H1 (cell line): ENCODE measurements at regions not wholly inside any gene's neighbourhood (a gene's known extent, or its start where the extent isn't known, plus 50 kb on each side); places are given as distances from the start of the nearest gene placed in this dataset.

ENCODE experiments used
- CTCF ChIA-PET: fragments of 300-600 bp; sonication (Branson Sonifier 250); formaldehyde crosslinking; loops from one replicate; lab custom pipeline; 2021; ENCODE audit not compliant: partially characterized antibody; lab: Charles Lee
- POLR2A ChIA-PET: fragments of 300-600 bp; sonication (Branson Sonifier 250); formaldehyde crosslinking; loops from one replicate; lab custom pipeline; 2021; ENCODE audit warnings: inconsistent platforms; ENCODE audit not compliant: partially characterized antibody; lab: Charles Lee
- DNase-seq, 2 experiments: peaks; one replicate each; pipeline versions ENCODE4 v3.0.0 to v3.0.0-alpha.2; 2010 to 2022; ENCODE audit warnings: low spot score in 2 of 2, low read depth in 1 of 2, mixed read lengths in 1 of 2
- FAIRE-seq: peaks from 2 replicates; lab custom pipeline; 2011; peaks lifted over from hg19 to GRCh38; lab: Jason Lieb, UNC
- H2AFZ ChIP-seq: 2 replicates; pipeline ENCODE4 v1.8.1; 2012; ENCODE audit warnings: low read length, inconsistent platforms
- H2AK5ac ChIP-seq: 2 replicates; pipeline ENCODE4 v1.6.1; 2013; ENCODE audit warnings: low read depth, low read length
- H2BK120ac ChIP-seq: replicated peaks from 2 replicates; pipeline ENCODE3; 2013; ENCODE audit warnings: low read depth, low read length, inconsistent platforms
- H2BK12ac ChIP-seq: 2 replicates; pipeline ENCODE4 v1.6.1; 2013; ENCODE audit warnings: low read depth, low read length
- H2BK15ac ChIP-seq: 2 replicates; pipeline ENCODE4 v1.6.1; 2013; ENCODE audit warnings: low read length
- H2BK20ac ChIP-seq: 2 replicates; pipeline ENCODE4 v1.6.1; 2013; ENCODE audit warnings: low read length
- H2BK5ac ChIP-seq: 2 replicates; pipeline ENCODE4 v1.6.1; 2013; ENCODE audit warnings: low read depth, low read length
- H3K14ac ChIP-seq: 2 replicates; pipeline ENCODE4 v1.6.1; 2013; ENCODE audit warnings: inconsistent platforms; ENCODE audit not compliant: insufficient read length
- H3K18ac ChIP-seq: 2 replicates; pipeline ENCODE4 v1.6.1; 2013; ENCODE audit warnings: low read length; ENCODE audit errors: extremely low read depth
- H3K23ac ChIP-seq: 2 replicates; pipeline ENCODE4 v1.6.1; 2013; ENCODE audit warnings: inconsistent platforms; ENCODE audit not compliant: insufficient read length
- H3K23me2 ChIP-seq: 2 replicates; pipeline ENCODE4 v1.6.1; 2013; ENCODE audit warnings: low read depth, low read length
- H3K27ac ChIP-seq: 2 replicates; pipeline ENCODE4 v1.6.1; 2011; ENCODE audit warnings: low read depth, low read length, inconsistent platforms
- H3K27me3 ChIP-seq, 4 experiments: replicated peaks in 1 of 4; 1 replicate in 1 of 4; 2 replicates in 3 of 4; pipeline versions ENCODE4 v1.6.1 to v1.8.1; 2011 to 2013; ENCODE audit warnings: low read length in 3 of 4, mild to moderate bottlenecking in 3 of 4, inconsistent platforms in 2 of 4, mixed read lengths in 2 of 4, moderate library complexity in 1 of 4; ENCODE audit not compliant: control insufficient read depth in 3 of 4, insufficient read depth in 3 of 4; ENCODE audit errors: extremely low read depth in 1 of 4
- H3K36me3 ChIP-seq, 4 experiments: 2 replicates each; pipeline versions ENCODE4 v1.6.1 to v1.8.1; 2011 to 2013; ENCODE audit warnings: mild to moderate bottlenecking in 4 of 4, low read length in 3 of 4, moderate library complexity in 2 of 4, control low read depth in 1 of 4, inconsistent platforms in 1 of 4; ENCODE audit not compliant: insufficient read depth in 4 of 4, control insufficient read depth in 2 of 4
- H3K4ac ChIP-seq: replicated peaks from 2 replicates; pipeline ENCODE3; 2013; ENCODE audit warnings: low read length, low read depth, mixed read lengths, inconsistent platforms; ENCODE audit not compliant: insufficient read length
- H3K4me1 ChIP-seq, 4 experiments: replicated peaks in 1 of 4; 1 replicate in 1 of 4; 2 replicates in 3 of 4; pipeline versions ENCODE4 v1.6.1 to v1.8.1; 2011 to 2013; ENCODE audit warnings: low read length in 3 of 4, inconsistent platforms in 2 of 4, mixed read lengths in 1 of 4; ENCODE audit not compliant: insufficient read depth in 4 of 4, control insufficient read depth in 3 of 4
- H3K4me2 ChIP-seq, 2 experiments: 2 replicates each; pipeline versions ENCODE4 v1.6.1 to v1.8.1; 2011 to 2013; ENCODE audit warnings: low read depth in 2 of 2, low read length in 2 of 2, control low read depth in 1 of 2, inconsistent platforms in 1 of 2, mild to moderate bottlenecking in 1 of 2; ENCODE audit not compliant: insufficient read depth in 1 of 2
- H3K4me3 ChIP-seq, 4 experiments: fragments of 200-600, 300-600 bp in 1 of 4; sonication (generic), shearing (Covaris generic), sonication (Bioruptor Twin) in 1 of 4; 2 replicates each; pipeline versions ENCODE4 v1.5.1 to v1.8.1; 2011 to 2016; ENCODE audit warnings: low read length in 4 of 4, low read depth in 3 of 4, control low read depth in 2 of 4, inconsistent platforms in 2 of 4, mild to moderate bottlenecking in 2 of 4, mixed read lengths in 1 of 4, moderate library complexity in 1 of 4; ENCODE audit not compliant: insufficient read depth in 2 of 4; ENCODE audit errors: extremely low read depth in 1 of 4
- H3K56ac ChIP-seq: replicated peaks from 2 replicates; pipeline ENCODE3; 2013; ENCODE audit warnings: low read depth, mild to moderate bottlenecking, mixed read lengths, low read length, inconsistent platforms; ENCODE audit not compliant: insufficient read length
- H3K79me1 ChIP-seq: 2 replicates; pipeline ENCODE4 v1.6.1; 2013; ENCODE audit warnings: low read depth, low read length, control low read depth
- H3K79me2 ChIP-seq, 2 experiments: 2 replicates each; pipeline versions ENCODE4 v1.6.1 to v1.8.1; 2012 to 2013; ENCODE audit warnings: low read length in 2 of 2, mild to moderate bottlenecking in 2 of 2, inconsistent platforms in 1 of 2; ENCODE audit not compliant: insufficient read depth in 2 of 2, control insufficient read depth in 1 of 2
- H3K9ac ChIP-seq, 4 experiments: replicated peaks in 1 of 4; 1 replicate in 1 of 4; 2 replicates in 3 of 4; pipeline versions ENCODE4 v1.6.1 to v1.8.1; 2011 to 2013; ENCODE audit warnings: low read depth in 3 of 4, low read length in 3 of 4, control low read depth in 2 of 4, mild to moderate bottlenecking in 2 of 4, moderate library complexity in 2 of 4, inconsistent platforms in 1 of 4; ENCODE audit errors: extremely low read depth in 1 of 4
- H3K9me3 ChIP-seq, 2 experiments: 2 replicates each; pipeline versions ENCODE4 v1.6.1 to v1.8.1; 2012 to 2013; ENCODE audit warnings: mild to moderate bottlenecking in 2 of 2, moderate library complexity in 2 of 2, control low read depth in 1 of 2, inconsistent platforms in 1 of 2, low read depth in 1 of 2, low read length in 1 of 2, mixed read lengths in 1 of 2; ENCODE audit not compliant: insufficient read depth in 2 of 2
- H4K20me1 ChIP-seq, 2 experiments: replicated peaks in 1 of 2; 2 replicates each; pipeline versions ENCODE3 to v1.8.1; 2011 to 2013; ENCODE audit warnings: inconsistent platforms in 2 of 2, low read length in 2 of 2, mild to moderate bottlenecking in 1 of 2; ENCODE audit not compliant: insufficient read depth in 2 of 2, control insufficient read depth in 1 of 2
- H4K5ac ChIP-seq: 2 replicates; pipeline ENCODE4 v1.6.1; 2013; ENCODE audit warnings: low read length, low read depth, mixed read lengths, inconsistent platforms; ENCODE audit not compliant: insufficient read length
- H4K8ac ChIP-seq: 2 replicates; pipeline ENCODE4 v1.8.0; 2013; ENCODE audit warnings: mild to moderate bottlenecking, moderate library complexity, low read length, inconsistent platforms; ENCODE audit not compliant: insufficient read depth; ENCODE audit errors: extremely low read depth
- H4K91ac ChIP-seq: replicated peaks from 2 replicates; pipeline ENCODE3; 2013; ENCODE audit warnings: low read length, mixed read lengths, inconsistent platforms; ENCODE audit not compliant: insufficient read length
- CHD7 ChIP-seq: fragments of 300-600 bp; sonication (generic); IDR thresholded peaks from 2 replicates; pipeline ENCODE4 v1.7.1; 2012; ENCODE audit warnings: low read length, moderate library complexity, mild to moderate bottlenecking, inconsistent platforms; ENCODE audit not compliant: insufficient replicate concordance
- WGBS, 2 experiments: shearing (Covaris generic) in 1 of 2; methylation state at CpG; one replicate each; pipeline versions ENCODE4 v1.1.6 to v1.1.7; 2013 to 2015; ENCODE audit warnings: low lambda C conversion rate in 2 of 2, mixed read lengths in 2 of 2, inconsistent platforms in 1 of 2, low coverage in 1 of 2, missing lambda C conversion rate in 1 of 2; ENCODE audit not compliant: insufficient replicate concordance in 2 of 2, insufficient coverage in 1 of 2, insufficient read length in 1 of 2; ENCODE audit errors: extremely low coverage in 1 of 2, missing lambda C conversion rate in 1 of 2; 5-methylcytosine and 5-hydroxymethylcytosine counted together

- Histone ChIP-seq H3K27me3 (no peaks in the 10 kb centered on the region), H3K4ac (no peak overlapping the region), H3K36me3 (no peaks in the 10 kb centered on the region), H3K4me1 (no peaks in the 10 kb centered on the region), H3K23ac (no peak overlapping the region), H2AK5ac (no peak overlapping the region), H3K4me3 (no peak overlapping the region), H3K23me2 (no peaks in the 10 kb centered on the region), H4K5ac (no peak overlapping the region), H3K27ac (no peak overlapping the region), H4K20me1 (no peaks in the 10 kb centered on the region), H2BK120ac (no peak overlapping the region), H2AFZ (no peak overlapping the region), H3K18ac (no peak overlapping the region), H2BK5ac (no peak overlapping the region), H2BK15ac (no peak overlapping the region), H3K9me3 (no peaks in the 10 kb centered on the region), H4K91ac (no peak overlapping the region), H3K4me2 (no peak overlapping the region), H3K56ac (no peak overlapping the region), H2BK20ac (no peak overlapping the region), H3K14ac (no peak overlapping the region), H3K79me1 (no peaks in the 10 kb centered on the region), H4K8ac (no peak overlapping the region), H2BK12ac (no peak overlapping the region), H3K79me2 (no peaks in the 10 kb centered on the region), H3K9ac (no peak overlapping the region)
- DNase-seq: no peak
- FAIRE-seq: no peak
- 98% methylated on average over 2 of the region's 2 CpGs; no CpG with 5 or more reads in 1 of the 2 experiments for WGBS, 2 experiments
- CTCF ChIA-PET: no interaction called here
- POLR2A ChIA-PET: no interaction called here
- TF ChIP-seq CHD7: no peak
Observed at GRCh38 chr9:73451003-73451402, 299.3 kb downstream of the ANXA1 start.
